ENCODE measurements at regions not wholly inside any gene's neighbourhood (a gene's known extent, or its start where the extent isn't known, plus 50 kb on each side); places are given as distances from the start of the nearest gene placed in this dataset.
"Not testable (repeated sequence)": the region's sequence is repeated elsewhere in the genome, so short reads cannot be mapped to it uniquely, and the experiment has no call there.

DNA sequence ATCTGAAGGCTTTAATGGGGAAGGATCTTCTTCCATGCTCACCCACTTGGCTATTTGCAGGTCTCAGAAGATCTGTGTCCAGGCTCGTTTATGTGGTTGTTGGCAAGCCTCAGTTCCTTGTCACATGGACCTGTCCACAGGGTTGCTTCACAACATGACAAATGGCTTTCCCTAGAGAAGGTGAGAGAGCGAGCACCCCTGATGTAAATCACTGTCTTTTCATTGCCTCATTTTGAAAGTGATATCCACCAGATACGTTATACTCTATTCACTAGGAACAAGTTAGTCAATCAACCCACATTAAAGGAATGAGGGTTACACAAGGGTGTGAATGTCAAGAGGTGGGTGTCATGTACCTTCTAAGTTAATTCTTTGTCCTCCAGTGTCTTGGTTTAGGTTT, 433.3 kb downstream of the RPS6KC1 start:
- no peak for DNase-seq

DNA sequence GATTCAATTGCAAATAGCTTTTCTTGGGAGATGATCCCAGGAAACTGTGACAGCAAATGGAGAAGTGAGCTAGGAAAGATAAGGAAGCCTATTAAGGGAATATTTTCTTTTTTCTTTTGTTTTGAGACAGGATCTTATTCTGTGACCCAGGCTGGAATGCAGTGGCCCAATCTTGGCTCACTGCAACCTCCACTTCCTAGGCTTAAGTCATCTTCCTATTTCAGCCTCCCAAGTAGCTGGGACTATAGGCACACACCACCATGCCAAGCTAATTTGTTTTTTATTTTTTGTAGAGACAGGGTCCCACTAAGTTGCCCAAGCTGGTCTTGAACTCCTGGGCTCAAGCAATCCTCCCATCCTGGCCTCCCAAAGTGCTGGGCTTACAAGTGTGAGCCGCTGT, 433.7 kb downstream of the RPS6KC1 start:
- no peak for DNase-seq

DNA sequence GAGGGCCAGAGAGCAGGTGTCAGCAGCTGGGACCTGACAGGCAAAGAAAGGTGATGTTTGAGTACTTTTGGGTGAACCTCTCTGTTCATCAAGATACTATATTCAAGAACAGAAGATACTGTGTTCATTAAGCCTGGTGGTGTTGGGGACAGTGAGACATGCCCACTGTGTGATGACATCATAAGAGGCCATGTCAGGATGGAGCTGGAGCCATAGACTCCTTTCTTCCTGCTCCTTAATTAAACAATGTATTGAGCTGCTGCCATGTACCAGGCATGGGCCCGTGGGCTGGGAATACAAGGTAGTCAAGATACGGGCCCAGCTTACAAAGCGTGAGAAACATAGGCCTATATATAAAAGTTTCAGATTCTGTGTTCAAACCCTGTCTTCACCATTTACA, 435.4 kb downstream of the RPS6KC1 start:
- no peak for DNase-seq

DNA sequence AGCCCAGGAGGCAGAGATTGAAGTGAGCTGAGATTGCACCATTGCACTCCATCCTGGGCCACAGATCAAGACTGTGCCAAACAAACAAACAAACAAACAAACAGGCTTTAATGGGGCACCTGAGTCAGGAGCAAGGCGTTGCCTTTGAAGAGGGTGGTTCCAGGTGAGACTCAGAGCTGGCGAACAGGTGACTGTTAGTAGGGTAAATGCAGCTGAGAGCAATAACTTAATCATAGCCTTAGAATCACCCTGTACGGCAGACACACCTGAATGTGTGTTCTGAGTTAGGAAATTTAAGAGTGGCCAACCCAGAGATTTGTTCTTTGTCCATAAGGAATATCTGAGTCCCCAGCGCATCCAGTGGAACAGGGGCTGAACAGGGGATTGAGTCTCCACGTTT, 440.4 kb downstream of the RPS6KC1 start:
- no peak for DNase-seq

DNA sequence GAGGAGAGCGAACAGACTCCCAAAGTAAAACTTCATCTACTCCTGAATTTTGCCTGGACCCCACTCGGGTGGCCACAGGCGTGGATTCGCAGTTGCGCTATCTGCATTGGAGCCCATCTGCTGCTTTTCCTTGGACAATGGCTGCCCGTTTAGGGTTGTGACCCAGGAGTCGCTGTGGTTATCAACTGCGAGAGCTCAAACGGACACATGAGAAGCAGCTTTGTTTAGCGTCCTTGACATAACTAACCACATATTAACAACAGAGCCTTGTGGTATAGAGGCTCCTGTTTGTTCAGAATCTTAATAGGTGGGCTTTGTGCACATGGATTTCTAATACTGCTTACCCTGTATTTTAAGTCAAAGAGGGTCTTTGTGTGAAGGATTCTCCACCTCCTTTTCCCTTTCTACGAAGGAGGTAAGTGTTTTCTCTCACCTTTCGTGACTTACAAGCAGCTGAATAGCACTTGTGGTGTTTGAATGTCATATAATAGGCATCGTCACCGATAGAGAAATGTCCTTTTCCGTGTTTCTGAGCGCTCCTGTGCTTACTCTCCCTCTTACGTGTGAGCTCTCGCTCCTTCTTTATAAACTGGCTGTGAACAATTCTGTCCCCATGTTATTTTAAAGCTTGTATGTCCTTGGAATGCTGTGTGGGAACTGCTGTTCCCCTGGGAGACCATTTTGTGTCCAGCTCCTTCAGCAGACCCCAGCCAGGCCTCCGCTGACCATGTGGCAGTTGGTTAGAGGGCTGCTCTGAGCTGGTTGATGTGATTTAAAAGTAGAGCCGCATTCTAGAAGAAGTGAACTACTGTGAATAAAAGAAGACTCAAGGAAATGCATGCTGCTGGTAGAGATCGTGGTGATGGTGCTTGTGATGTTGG, 441.4 kb downstream of the RPS6KC1 start:
- DNase-seq: no peak

DNA sequence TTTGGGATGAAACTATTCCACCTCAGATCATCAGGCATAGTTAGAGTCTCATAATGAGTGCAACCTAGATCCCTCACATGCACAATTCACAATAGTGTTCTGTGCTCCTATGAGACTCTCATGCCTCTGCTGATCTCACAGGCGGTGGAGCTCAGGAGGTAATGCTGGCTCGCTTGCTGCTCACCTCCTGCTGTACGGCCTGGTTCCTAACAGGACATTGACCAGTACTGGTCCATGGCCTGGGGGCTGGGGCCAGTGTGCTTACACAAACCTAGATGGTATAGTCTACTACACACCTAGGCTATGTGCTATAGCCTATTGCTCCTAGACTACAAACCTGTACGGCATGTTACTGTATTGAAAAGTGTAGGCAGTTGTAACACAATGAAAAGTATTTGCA, 448.4 kb downstream of the RPS6KC1 start:
- DNase-seq: no peak

DNA sequence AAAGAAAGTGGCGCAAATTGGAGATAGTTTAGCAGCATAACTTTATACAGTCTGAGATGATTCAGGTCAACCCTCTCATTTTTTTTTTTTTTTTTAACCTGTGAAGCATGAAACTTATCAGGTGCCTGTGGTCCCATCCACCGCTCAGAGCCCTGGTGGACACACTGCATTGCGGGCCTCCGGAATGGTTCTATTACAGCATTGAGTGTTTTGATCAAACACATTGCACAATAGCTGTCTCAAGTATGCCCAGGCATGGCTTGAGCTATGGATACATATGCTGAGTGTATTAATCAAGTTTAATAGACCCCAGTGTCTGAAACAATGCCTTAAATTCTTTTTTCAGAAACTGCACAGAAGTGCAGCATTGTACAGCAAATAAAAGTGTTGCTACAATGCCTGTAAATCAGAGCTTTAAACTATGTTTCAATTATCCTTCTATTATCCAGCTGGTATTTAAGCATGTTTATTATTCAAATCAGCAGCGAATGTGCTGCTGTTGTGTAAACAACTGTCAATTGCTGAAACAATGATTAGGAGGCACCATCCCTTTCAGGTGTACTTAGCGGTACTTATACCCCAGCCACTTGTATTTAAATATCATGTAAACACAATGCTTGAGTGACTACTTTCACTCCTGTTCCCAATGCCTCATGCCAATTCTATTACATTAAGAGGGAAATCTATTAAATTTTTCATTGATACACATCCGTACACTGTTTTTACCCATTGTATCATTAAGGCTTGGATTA, 456.6 kb downstream of the RPS6KC1 start:
- no peak for DNase-seq

DNA sequence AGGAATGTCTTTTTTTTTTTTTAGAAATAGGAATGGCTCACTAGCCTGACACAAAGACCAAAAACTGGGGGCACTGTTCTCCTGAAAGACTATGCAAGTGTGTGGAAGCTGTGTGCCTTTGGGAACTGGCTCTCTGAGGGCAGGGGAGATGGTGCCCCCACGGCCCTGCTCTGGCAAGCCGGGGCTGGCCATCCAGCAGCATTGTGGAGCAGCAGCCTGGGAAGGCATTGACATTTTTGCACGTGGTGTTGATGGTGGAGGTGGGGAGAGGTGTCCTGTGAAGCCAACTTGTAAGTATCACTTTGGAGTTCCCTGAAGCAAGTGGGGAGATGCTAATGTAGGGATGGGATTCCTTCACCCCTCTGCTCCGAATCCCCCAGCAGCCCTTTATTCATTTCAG, 460.1 kb downstream of the RPS6KC1 start:
- DNase-seq: no peak

DNA sequence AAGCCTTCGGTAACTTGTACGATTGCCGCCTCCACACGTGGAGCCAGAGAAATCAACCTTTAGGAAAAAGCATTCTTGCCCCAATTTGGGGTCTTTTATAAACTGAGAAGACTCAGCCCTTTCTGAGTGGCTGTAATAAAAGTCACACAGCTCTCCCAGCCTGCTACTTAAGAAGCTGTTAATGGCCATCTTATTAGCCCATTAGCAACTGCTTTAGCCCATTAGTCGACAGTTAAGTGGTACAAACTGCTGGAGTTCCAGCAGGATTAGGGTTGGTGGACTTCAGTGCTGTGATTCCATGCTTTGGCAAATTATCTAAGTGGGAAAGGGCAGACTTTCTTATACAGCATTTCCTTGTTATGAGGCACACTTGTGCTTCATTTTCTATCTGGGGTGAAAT, 461.3 kb downstream of the RPS6KC1 start:
- no peak for DNase-seq

DNA sequence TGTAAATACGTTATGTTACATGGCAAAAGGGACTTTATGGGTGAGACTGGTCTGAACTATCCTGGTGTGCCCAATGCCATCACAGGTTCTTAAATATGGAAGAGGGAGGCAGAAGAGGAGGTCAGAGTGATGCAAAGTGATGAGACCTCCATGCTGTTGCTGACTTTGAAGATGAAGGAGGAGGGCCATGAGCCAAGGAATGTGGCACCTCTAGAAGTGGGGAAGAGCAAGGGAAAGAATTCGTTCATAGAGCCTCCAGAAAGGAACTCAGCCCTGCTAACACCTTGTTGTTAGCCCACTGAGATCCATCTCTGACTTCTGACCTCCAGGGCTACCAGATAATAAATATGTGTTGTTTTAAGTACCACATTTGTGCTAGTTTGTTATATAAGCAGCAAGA, 462.0 kb downstream of the RPS6KC1 start:
- no peak for DNase-seq

DNA sequence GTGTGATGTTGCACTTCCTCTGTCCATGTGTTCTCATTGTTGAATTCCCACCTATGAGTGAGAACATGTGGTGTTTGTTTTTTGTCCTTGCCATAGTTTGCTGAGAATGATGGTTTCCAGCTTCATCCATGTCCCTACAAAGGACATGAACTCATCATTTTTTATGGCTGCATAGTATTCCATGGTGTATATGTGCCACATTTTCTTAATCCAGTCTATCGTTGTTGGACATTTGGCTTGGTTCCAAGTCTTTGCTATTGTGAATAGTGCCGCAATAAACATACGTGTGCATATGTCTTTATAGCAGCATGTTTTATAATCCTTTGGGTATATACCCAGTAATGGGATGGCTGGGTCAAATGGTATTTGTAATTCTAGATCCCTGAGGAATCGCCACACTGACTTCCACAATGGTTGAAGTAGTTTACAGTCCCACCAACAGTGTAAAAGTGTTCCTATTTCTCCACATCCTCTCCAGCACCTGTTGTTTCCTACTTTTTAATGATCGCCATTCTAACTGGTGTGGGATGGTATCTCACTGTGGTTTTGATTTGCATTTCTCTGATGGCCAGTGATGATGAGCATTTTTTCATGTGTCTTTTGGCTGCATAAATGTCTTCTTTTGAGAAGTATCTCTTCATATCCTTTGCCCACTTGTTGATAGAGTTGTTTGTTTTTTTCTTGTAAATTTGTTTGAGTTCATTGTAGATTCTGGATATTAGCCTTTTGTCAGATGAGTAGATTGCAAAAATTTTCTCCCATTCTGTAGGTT, 463.6 kb downstream of the RPS6KC1 start:
- not testable (repeated sequence) for DNase-seq

DNA sequence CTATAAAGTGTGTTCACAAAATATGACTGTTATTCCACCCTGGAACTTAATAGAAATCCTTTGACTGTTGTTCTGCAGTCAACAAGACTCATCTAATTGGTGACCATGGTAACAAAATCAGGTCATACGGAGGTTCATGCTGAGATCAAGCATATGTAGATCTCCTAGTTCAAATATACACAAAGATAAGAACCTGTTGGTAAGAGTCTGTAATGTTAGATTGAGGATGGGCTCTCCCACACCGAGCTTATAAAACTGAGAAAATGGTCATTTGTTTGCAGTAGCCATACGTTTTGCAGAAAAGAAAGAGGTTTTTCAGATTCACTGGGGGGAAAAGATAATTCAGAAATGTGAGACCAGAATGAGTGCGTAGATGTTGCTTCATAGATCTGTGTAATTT, 468.1 kb downstream of the RPS6KC1 start:
- DNase-seq: no peak

DNA sequence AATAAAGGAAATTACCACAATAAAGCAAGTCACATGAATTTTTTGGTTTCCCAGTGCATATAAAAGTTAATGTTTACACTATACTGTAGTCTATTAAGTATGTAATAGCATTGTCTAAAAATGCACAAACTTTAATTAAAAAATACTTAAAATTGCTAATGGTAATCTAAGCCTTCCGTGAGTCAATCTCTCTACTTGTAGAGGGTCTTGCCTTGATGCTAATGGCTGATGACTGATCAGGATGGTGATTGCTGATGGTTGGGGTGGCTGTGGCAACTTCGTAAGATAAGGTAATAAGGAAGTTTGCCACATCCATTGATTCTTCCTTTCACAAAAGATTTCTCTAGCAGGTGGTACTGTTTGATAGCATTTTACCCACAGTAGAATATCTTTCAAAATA, 466.6 kb upstream of the PROX1 start:
- no peak for DNase-seq

DNA sequence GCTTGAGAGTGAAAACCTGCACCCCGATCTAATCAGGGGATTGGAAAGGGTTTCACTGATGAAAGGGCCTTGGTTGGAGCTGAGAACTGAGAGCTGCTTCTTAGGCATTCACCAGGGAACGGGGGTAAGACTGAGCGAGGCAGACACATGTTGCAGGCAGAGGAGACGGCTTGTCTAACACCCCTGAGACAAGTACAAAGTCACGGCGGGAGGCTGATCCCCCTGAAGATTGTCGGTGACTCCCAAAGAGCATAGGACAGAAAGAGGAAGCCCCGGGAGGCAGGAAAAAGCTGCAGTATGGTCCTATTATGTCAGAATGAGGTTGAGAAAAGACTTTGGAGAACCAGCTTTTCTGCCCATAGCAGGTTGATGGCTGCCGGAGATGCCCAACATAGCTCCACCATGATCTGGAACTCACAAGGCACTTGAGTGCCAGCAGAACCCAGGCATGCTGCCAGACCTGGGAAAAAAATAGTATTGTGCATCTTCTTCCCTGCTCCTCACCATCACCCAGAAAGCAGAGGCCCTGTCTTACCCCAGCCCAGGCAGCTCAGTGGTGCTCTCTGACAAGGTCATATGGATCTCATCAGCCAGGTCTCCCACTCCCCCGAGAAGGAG, 463.9 kb upstream of the PROX1 start:
- no peak for DNase-seq

DNA sequence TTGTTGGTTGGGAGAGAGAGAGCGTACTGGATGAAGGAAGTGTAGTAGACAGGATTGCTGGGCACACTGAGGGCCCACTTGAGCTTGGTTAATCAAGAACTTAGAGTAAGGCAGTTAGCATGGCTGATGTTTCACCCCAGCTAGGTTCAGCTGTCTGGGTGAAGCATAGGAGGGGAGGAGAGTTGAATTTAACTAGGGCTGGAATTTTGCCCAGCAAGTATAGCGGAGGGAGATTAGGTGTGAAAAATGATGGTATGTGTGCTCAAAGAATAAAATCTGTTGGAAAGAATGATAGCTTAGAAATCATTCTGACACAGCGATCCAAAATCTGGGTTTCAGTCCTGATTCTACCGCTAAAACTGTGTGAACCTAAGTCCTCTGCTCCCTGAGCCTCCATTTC, 461.5 kb upstream of the PROX1 start:
- DNase-seq: no peak

DNA sequence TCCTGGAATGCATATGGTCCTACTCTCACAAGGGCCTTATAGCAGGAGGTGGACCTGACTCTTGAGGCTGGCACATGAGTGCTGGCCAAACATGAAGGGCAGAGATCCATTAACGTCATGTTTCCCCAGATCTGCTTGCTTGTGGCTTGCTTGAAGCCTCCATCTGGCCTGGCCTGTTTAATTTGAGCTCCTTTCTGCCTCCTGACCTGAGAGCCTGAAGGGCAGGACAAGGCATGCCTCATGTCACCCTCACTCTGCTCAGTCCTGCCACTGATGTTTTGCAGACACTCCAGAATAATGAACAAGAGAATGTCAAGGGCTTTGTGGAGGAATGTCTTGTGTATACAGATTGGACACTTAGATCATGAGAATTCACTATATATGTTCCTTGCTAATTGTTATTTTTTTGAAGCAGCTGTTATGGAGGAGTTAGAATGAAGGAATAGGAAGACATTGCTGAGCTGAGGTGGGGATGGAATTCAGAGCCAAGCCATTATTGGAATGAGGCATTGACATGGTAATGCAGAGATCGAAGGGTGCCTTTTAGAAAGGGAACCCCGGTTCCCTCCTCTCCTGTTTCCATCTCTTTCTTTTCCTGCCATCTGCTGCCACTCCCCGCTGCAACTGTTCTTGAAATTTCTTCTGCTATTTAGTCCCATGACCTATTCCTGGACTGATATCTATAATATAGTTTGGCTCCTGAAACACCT, 457.0 kb upstream of the PROX1 start:
- no peak for DNase-seq

DNA sequence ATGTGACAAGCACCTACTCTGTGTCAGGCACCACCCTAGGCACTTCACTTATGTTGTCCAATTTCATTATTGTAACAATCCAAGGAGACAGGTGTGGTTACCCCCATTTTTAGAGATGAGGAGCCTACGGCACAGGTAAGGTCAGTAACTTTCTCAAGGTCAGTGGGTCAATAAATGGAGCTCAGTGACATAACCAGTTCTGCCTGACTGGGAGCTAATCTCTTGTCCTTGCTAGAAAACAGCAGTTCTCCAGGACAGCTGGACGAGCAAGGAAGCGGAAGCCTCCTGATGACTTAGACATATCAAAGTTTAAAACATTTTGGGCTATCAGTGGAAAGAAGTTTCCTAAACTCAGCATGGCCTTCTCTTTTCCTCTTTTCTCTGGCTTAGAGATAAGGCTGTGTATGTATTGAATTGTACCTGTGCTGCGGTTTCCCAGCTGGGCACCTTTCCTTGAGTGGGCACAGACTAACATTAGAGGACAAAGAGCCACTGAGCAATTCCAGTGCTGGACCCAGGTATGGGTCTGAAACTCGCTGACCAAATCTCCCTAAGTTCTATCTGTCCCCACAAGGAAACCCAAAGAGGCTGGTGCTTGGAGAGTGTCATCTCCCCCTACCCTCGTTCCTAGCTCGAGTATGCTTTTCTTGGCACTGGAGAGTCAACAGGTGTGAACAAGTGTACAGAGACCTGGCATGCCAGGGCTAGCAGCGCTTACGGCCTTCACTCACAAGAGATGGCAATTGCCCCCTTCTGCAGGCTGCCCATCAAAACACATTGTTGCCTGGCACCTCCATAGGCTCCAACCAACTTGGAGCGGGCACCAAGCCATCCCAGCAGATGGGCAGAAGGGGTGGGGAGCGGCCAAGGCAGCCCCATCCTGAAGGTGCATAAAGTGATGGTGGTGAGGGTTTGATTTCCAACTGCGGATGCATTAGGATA, 456.1 kb upstream of the PROX1 start:
- no peak for DNase-seq

DNA sequence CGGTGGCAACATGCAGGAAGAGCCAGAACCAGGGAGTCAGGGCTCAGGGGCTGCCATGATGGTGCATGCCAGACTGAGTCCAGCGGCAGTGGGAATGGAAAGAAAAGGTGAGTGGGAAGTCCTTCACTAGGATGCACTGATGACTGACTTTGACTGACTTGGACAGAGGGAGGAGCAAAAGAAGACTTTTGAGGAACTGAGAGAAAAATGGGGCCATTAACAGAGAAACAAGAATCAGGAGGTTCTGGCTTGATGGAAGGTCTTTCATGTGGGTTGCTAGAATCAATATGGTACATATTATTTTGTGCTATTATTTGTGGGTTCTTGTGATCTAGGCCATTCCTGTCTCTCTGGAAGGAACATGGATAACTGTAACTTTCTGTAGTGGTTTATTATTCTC, 454.6 kb upstream of the PROX1 start:
- DNase-seq: no peak

DNA sequence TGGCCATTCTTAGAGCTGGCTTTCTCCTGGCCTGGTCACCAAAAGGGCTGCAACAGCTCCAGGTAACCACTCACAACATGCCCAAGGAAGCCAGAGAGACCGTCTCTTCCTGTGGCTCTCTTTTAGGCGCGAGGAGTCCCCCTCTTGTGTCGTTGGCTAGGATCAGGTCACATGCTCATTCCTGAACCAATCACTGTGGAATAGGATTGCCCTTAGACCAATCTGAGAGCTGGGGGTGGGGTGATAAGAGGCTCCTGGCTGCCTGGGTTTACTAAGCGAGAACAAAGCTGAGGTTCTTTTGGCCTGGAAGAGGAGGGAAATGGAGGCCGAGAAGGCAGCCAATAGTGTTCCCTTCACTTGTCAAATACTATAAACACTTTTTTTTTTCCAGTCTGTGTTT, 452.1 kb upstream of the PROX1 start:
- no peak for DNase-seq

DNA sequence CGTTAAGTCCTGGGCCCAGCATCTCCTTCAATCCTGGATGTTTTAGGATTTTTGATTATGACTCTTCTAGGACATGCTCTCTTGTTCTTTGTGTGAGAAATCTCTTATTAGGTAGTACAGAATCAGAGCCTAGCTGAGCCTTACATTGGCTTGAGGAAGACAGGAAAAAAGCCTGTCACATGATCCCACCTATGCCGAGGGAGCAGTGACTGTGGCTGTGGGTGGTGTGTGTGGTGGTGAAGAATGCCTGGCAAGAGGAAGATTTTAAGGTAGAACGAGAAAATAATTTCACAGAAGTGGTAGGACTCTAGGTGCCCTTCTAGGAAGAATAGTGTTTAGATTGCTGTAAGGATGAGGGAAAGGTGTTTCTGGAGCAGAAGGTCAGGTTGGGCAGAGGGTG, 449.5 kb upstream of the PROX1 start:
- DNase-seq: no peak

DNA sequence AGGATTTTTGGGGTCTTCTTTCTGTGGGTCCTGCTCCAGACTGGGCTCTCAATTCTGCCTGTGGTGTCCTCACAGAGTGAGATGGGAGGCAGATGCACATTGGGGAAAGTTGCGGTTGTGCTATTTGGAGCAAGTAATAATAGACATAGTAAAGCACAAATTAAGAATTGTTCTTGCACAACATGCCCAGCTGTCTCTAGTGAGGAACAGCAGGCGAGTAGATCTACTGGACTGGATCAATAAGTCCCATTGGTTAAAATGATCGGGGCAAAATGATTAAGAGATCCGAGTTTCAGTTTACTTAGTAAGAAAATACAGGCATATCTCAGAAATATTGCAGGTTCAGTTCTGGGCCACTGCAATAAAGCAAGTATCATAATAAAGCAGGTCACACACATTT, 448.3 kb upstream of the PROX1 start:
- DNase-seq: no peak

Measured in GDM1 (cell line).